Activated CD4-positive, alpha-beta memory T cell treated with anti-CD3 and anti-CD28 coated beads, Interleukin-2, amount 10 ng/mL, durations not matched to agents 7 days and 5 days (primary cell): ENCODE measurements at regions not wholly inside any gene's neighbourhood (a gene's known extent, or its start where the extent isn't known, plus 50 kb on each side); places are given as distances from the start of the nearest gene placed in this dataset.

Source experiments
- CTCF ChIA-PET: fragments of 350-600 bp; sonication (Branson Sonifier 250); formaldehyde crosslinking; loops from one replicate; lab custom pipeline; 2021; ENCODE audit warnings: antibody characterized with exemption, inconsistent platforms; lab: Charles Lee
- POLR2A ChIA-PET: fragments of 350-600 bp; sonication (Branson Sonifier 250); formaldehyde crosslinking; loops from one replicate; lab custom pipeline; 2021; ENCODE audit warnings: antibody characterized with exemption; lab: Charles Lee
- DNase-seq: peaks from one replicate; pipeline ENCODE4 v3.0.0-alpha.2; 2020
- H3K27ac Mint-ChIP-seq: one replicate; pipeline ENCODE4 v1.8.0; 2021; ENCODE audit warnings: mild to moderate bottlenecking, mixed read lengths
- H3K27me3 Mint-ChIP-seq: one replicate; pipeline ENCODE4 v1.8.0; 2021; ENCODE audit warnings: mixed read lengths
- H3K36me3 Mint-ChIP-seq: one replicate; pipeline ENCODE4 v1.8.0; 2021; ENCODE audit warnings: low read depth, mixed read lengths
- H3K4me1 Mint-ChIP-seq: one replicate; pipeline ENCODE4 v1.8.0; 2021; ENCODE audit warnings: mixed read lengths
- H3K4me3 Mint-ChIP-seq: one replicate; pipeline ENCODE4 v1.8.0; 2021; ENCODE audit warnings: mild to moderate bottlenecking, mixed read lengths
- H3K9me3 Mint-ChIP-seq: one replicate; pipeline ENCODE4 v1.8.0; 2021; ENCODE audit warnings: mixed read lengths

DNA sequence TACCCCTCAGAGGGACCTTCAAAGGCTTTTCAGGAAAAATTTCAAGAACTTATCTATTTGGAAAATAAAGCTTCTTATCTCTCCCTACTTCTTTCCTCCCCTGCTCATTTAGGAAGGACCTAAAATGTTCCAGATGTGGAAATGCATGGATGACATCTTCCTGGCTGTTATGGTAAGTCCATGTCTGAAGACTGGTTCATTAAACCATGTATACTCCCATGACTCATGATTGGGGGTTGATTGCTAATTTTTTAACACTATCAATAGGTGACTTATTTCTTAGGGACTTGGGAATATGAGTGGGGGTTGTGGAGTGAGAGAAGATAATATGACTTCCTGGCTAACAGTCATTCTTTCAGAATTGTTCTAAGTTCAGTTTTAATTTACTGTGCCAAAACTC lies 104.0 kb upstream of the PARD3B start:
- no peak overlapping the region for H3K4me3 Mint-ChIP-seq
- CTCF ChIA-PET: no interaction called here
- H3K4me1 Mint-ChIP-seq: no peaks in the 10 kb centered on the region
- H3K36me3 Mint-ChIP-seq: no peaks in the 10 kb centered on the region
- no peak overlapping the region for H3K27ac Mint-ChIP-seq
- H3K27me3 Mint-ChIP-seq: peaks cover 11% of the 10 kb centered on the region
- H3K9me3 Mint-ChIP-seq: no peaks in the 10 kb centered on the region
- DNase-seq: no peak
- POLR2A ChIA-PET: no interaction called here

DNA sequence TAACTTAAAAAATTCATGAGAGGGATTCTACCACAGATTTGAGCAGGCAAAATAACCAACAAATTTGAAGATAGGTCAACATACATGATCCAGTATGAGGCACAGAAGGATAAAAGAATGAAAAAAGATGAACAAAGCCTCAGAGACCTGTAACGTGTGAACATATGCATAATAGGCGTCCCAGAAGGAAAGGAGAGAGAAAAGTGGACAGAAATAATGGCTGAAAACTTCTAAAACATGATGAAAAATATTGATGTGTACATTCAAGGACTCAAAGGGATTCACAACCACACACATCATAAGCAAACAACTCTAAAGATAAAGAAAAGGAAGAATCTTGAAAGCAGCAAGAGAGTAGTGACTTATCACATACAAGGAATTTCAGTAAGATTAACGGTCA lies 100.1 kb upstream of the PARD3B start:
- Mint-ChIP-seq H3K4me1 (no peaks in the 10 kb centered on the region), H3K4me3 (no peak overlapping the region), H3K36me3 (no peaks in the 10 kb centered on the region), H3K9me3 (no peaks in the 10 kb centered on the region), H3K27ac (no peak overlapping the region), H3K27me3 (peaks cover 8% of the 10 kb centered on the region)
- ChIA-PET CTCF (no interaction called here), POLR2A (no interaction called here)
- no peak for DNase-seq

GRCh38 chr2:204447722-204448121 lies 97.6 kb upstream of the PARD3B start:
- no peaks in the 10 kb centered on the region for H3K36me3 Mint-ChIP-seq
- H3K27ac Mint-ChIP-seq: no peak overlapping the region
- DNase-seq: no peak
- H3K4me3 Mint-ChIP-seq: no peak overlapping the region
- H3K9me3 Mint-ChIP-seq: no peaks in the 10 kb centered on the region
- H3K27me3 Mint-ChIP-seq: peaks cover 7% of the 10 kb centered on the region
- no peaks in the 10 kb centered on the region for H3K4me1 Mint-ChIP-seq
- POLR2A ChIA-PET: no interaction called here
- CTCF ChIA-PET: no interaction called here

DNA sequence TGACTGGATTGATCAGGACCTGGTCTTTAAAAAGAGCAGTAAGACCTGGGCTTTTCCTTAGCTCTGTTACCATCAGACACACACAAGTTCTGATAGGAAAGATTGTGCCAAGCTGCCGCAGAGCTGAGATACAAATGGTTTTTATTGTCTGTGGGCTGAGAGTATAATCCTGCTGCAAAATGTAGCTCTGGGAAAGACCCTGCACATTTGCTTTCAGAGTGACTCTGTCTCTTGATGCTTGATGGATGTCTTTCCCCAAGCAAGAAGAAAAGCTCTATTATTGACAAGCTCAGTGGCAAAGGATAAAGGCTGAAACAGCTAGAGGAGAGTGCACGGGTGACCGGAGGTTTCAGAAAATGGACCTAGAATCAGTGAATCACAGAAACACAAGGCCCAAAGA lies 95.3 kb upstream of the PARD3B start:
- ChIA-PET CTCF (no interaction called here), POLR2A (no interaction called here)
- H3K27me3 Mint-ChIP-seq: peaks cover 5% of the 10 kb centered on the region
- H3K27ac Mint-ChIP-seq: no peak overlapping the region
- no peak for DNase-seq
- no peaks in the 10 kb centered on the region for H3K9me3 Mint-ChIP-seq
- H3K4me1 Mint-ChIP-seq: no peaks in the 10 kb centered on the region
- H3K4me3 Mint-ChIP-seq: no peak overlapping the region
- H3K36me3 Mint-ChIP-seq: no peaks in the 10 kb centered on the region

- Mint-ChIP-seq H3K27ac (no peak overlapping the region), H3K4me1 (no peaks in the 10 kb centered on the region), H3K4me3 (no peak overlapping the region), H3K36me3 (no peaks in the 10 kb centered on the region), H3K9me3 (no peaks in the 10 kb centered on the region), H3K27me3 (no peaks in the 10 kb centered on the region)
- ChIA-PET CTCF (no interaction called here), POLR2A (no interaction called here)
- no peak for DNase-seq
These were observed 93.5 kb upstream of the PARD3B start for GRCh38 chr2:204451766-204452165.

DNA sequence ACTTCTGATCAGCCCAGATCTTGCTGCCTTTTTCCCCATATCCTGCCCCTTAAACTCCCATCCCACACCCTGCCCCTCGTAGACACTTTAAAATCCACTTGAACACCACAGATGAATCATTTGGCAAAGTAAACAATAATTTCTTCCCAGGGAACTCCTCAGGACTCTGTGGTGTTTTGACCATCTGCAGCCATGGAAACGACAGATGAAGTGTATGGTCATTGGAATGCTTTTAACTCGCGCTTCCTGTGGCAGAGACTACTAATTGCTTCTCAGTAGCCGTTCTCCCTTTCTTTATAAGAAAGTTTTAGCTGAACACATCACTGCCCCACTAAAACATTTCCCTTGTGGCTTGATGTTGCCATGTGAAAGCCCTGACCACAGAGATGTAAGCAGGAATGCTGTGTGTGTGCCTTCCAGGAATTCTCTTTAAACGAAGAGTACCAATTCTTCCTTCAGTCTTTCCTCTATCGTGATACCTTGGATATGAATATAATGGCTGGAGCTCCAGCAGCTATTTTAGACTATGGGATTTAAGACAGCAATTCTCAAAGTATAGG lies 92.7 kb upstream of the PARD3B start:
- H3K27ac Mint-ChIP-seq: no peak overlapping the region
- H3K4me1 Mint-ChIP-seq: no peaks in the 10 kb centered on the region
- H3K36me3 Mint-ChIP-seq: no peaks in the 10 kb centered on the region
- no peak overlapping the region for H3K4me3 Mint-ChIP-seq
- H3K27me3 Mint-ChIP-seq: no peaks in the 10 kb centered on the region
- no peaks in the 10 kb centered on the region for H3K9me3 Mint-ChIP-seq
- POLR2A ChIA-PET: no interaction called here
- no peak for DNase-seq
- CTCF ChIA-PET: no interaction called here

GRCh38 chr2:204453730-204454167 lies 91.5 kb upstream of the PARD3B start:
- Mint-ChIP-seq H3K36me3 (no peaks in the 10 kb centered on the region), H3K27me3 (no peaks in the 10 kb centered on the region), H3K27ac (no peak overlapping the region), H3K4me1 (no peaks in the 10 kb centered on the region), H3K4me3 (no peak overlapping the region), H3K9me3 (no peaks in the 10 kb centered on the region)
- no peak for DNase-seq
- CTCF ChIA-PET: no interaction called here
- POLR2A ChIA-PET: no interaction called here

GRCh38 chr2:204454672-204455380 lies 90.4 kb upstream of the PARD3B start:
- ChIA-PET CTCF (no interaction called here), POLR2A (no interaction called here)
- DNase-seq: no peak
- Mint-ChIP-seq H3K27ac (no peak overlapping the region), H3K9me3 (no peaks in the 10 kb centered on the region), H3K4me1 (no peaks in the 10 kb centered on the region), H3K27me3 (no peaks in the 10 kb centered on the region), H3K36me3 (no peaks in the 10 kb centered on the region), H3K4me3 (no peak overlapping the region)

DNA sequence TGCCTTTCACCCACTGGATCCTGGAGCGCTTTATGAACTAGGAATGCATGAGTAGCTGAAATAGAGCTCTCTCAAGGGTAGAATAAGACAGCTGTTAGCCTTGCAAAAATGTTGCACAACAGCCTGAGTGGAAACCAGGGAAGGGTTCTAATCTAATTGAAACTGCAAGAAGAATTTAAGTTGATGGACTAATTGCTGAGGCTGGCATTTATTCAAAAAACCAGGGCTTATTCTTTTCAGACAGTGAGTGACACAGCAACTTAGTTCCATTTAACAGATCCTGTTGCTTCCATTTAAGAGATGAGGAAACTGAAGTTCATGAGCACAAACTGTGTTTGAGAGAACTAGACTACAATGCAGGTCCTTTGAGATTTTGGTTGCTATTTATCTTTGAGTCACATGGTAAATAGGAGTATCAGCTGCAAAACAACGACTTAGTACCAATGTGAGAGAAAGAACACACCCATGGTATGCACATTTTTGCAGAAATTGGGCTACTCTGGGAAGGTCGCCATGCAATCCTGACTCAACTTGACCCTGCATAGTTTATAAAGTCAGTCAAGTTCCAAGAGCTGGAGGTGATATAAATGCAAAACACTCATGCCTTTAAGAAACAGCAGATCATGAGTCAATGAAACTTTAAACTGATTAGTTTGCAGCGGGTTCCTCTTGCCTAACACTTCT lies 76.4 kb upstream of the PARD3B start:
- peaks cover 3% of the 10 kb centered on the region for H3K27me3 Mint-ChIP-seq
- no peaks in the 10 kb centered on the region for H3K9me3 Mint-ChIP-seq
- no peak overlapping the region for H3K4me3 Mint-ChIP-seq
- DNase-seq: no peak
- ChIA-PET CTCF (no interaction called here), POLR2A (no interaction called here)
- H3K27ac Mint-ChIP-seq: no peak overlapping the region
- H3K4me1 Mint-ChIP-seq: no peaks in the 10 kb centered on the region
- no peaks in the 10 kb centered on the region for H3K36me3 Mint-ChIP-seq

DNA sequence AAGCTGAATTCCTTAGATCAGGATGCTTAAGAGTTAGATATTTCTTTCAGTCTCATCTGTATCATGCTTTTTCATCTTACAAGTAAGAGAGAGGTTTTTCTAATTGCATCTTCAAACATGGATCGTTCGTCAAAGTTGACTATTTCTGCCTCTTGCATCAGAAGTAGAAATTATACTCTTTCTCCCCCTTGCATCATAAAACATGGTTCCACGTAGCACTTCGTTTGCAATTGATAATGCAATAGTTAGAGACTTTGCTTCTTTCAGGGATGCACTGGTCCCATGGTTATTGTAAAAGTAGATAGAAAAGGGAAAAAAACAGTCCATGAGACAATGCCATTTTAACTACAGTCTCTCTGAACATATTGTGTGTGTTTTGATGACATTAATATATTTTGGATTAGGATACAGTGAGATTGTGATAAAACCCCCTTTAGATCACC lies 75.1 kb upstream of the PARD3B start:
- H3K4me3 Mint-ChIP-seq: no peak overlapping the region
- H3K27ac Mint-ChIP-seq: no peak overlapping the region
- H3K4me1 Mint-ChIP-seq: no peaks in the 10 kb centered on the region
- H3K36me3 Mint-ChIP-seq: no peaks in the 10 kb centered on the region
- no peak for DNase-seq
- ChIA-PET POLR2A (no interaction called here), CTCF (no interaction called here)
- H3K9me3 Mint-ChIP-seq: no peaks in the 10 kb centered on the region
- H3K27me3 Mint-ChIP-seq: peaks cover 3% of the 10 kb centered on the region

GRCh38 chr2:204470621-204471196 lies 74.6 kb upstream of the PARD3B start:
- H3K9me3 Mint-ChIP-seq: no peaks in the 10 kb centered on the region
- DNase-seq: no peak
- H3K4me1 Mint-ChIP-seq: no peaks in the 10 kb centered on the region
- H3K27ac Mint-ChIP-seq: no peak overlapping the region
- H3K27me3 Mint-ChIP-seq: peaks cover 3% of the 10 kb centered on the region
- H3K36me3 Mint-ChIP-seq: no peaks in the 10 kb centered on the region
- no peak overlapping the region for H3K4me3 Mint-ChIP-seq
- POLR2A ChIA-PET: no interaction called here
- CTCF ChIA-PET: no interaction called here

DNA sequence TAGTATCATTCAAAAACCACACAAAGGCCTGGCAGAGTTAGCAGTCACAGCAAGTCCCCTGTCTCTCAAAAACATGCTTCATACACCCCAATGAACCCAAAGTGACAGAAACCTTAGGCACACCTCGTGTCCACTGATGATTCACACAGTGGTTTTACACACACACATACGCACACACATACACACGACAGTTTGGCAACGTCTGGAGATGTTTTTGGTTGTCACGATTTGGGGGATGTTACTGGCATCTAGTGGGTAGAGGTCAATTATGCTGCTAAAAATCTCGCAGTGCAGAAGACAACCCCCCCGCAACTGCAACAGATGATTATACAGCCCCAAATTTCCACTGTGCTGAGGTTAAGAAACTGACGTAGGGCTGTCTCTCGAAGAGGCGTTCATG lies 72.9 kb upstream of the PARD3B start:
- no peaks in the 10 kb centered on the region for H3K9me3 Mint-ChIP-seq
- DNase-seq: no peak
- CTCF ChIA-PET: no interaction called here
- no peaks in the 10 kb centered on the region for H3K4me1 Mint-ChIP-seq
- no peak overlapping the region for H3K27ac Mint-ChIP-seq
- POLR2A ChIA-PET: no interaction called here
- H3K36me3 Mint-ChIP-seq: no peaks in the 10 kb centered on the region
- peaks cover 3% of the 10 kb centered on the region for H3K27me3 Mint-ChIP-seq
- no peak overlapping the region for H3K4me3 Mint-ChIP-seq

- DNase-seq: no peak
- no peak overlapping the region for H3K27ac Mint-ChIP-seq
- H3K27me3 Mint-ChIP-seq: peaks cover 3% of the 10 kb centered on the region
- no peaks in the 10 kb centered on the region for H3K4me1 Mint-ChIP-seq
- ChIA-PET CTCF (no interaction called here), POLR2A (no interaction called here)
- no peaks in the 10 kb centered on the region for H3K9me3 Mint-ChIP-seq
- H3K36me3 Mint-ChIP-seq: no peaks in the 10 kb centered on the region
- H3K4me3 Mint-ChIP-seq: no peak overlapping the region
These were observed 72.1 kb upstream of the PARD3B start for GRCh38 chr2:204473224-204473623.
